ENCODE measurements at regions not wholly inside any gene's neighbourhood (a gene's known extent, or its start where the extent isn't known, plus 50 kb on each side); places are given as distances from the start of the nearest gene placed in this dataset.

DNA sequence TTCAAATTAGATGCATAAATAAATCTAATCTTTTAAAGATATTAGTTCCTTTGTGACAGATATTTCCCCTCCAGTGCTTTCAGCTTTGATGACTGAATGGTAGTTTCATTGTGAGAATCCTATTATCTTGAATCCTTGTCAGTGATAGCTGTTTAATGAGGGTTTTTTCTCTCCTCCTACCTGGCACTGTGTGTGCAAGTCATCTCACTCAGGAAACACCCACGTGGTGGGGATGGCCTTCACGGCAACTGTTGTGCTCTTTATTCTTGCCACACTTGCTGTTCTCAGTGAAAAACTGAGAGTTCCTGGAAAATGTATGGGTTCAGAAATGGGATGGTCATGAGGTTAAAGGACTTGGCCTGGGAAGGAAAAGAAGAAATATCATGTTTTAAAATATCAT is 129.9 kb downstream of the SPRY1 start:
- no peak overlapping the region for H3K27ac ChIP-seq (ENCODE audit: low read length)
- no peaks in the 10 kb centered on the region for H3K79me2 ChIP-seq (replicated peaks; ENCODE audit: insufficient read depth, low read length)
- no peak overlapping the region for H3K4me3 ChIP-seq (ENCODE audit: low read length)
- TF ChIP-seq TAF1 (IDR thresholded peaks at IDR 0.05; ENCODE audit: low read depth) (no peak), EP300 (conservative IDR thresholded peaks at IDR 0.05; ENCODE audit: poor library complexity, severe bottlenecking) (no peak), SMC3 (conservative IDR thresholded peaks at IDR 0.05; ENCODE audit: poor library complexity) (no peak), RAD21 (conservative IDR thresholded peaks at IDR 0.05) (no peak), POLR2AphosphoS5 (IDR thresholded peaks at IDR 0.05) (no peak), EZH2 (IDR thresholded peaks at IDR 0.05; ENCODE audit: borderline replicate concordance, insufficient read depth, low read length, poor library complexity, severe bottlenecking) (no peak), CTCF (IDR thresholded peaks at IDR 0.05; ENCODE audit: poor library complexity, severe bottlenecking) (no peak), MXI1 (conservative IDR thresholded peaks at IDR 0.05; ENCODE audit: poor library complexity, severe bottlenecking) (no peak)
- TF ChIP-seq, protein P1, sequence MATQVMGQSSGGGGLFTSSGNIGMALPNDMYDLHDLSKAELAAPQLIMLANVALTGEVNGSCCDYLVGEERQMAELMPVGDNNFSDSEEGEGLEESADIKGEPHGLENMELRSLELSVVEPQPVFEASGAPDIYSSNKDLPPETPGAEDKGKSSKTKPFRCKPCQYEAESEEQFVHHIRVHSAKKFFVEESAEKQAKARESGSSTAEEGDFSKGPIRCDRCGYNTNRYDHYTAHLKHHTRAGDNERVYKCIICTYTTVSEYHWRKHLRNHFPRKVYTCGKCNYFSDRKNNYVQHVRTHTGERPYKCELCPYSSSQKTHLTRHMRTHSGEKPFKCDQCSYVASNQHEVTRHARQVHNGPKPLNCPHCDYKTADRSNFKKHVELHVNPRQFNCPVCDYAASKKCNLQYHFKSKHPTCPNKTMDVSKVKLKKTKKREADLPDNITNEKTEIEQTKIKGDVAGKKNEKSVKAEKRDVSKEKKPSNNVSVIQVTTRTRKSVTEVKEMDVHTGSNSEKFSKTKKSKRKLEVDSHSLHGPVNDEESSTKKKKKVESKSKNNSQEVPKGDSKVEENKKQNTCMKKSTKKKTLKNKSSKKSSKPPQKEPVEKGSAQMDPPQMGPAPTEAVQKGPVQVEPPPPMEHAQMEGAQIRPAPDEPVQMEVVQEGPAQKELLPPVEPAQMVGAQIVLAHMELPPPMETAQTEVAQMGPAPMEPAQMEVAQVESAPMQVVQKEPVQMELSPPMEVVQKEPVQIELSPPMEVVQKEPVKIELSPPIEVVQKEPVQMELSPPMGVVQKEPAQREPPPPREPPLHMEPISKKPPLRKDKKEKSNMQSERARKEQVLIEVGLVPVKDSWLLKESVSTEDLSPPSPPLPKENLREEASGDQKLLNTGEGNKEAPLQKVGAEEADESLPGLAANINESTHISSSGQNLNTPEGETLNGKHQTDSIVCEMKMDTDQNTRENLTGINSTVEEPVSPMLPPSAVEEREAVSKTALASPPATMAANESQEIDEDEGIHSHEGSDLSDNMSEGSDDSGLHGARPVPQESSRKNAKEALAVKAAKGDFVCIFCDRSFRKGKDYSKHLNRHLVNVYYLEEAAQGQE (IDR thresholded peaks at IDR 0.05; ENCODE audit: borderline replicate concordance) = no peak
- no peak overlapping the region for H3K4me2 ChIP-seq (ENCODE audit: low read length)
- no peaks in the 10 kb centered on the region for H4K20me1 ChIP-seq (ENCODE audit: insufficient read depth)
- no peaks in the 10 kb centered on the region for H3K36me3 ChIP-seq (ENCODE audit: insufficient read depth, low read length)
- no peak overlapping the region for H3K9ac ChIP-seq (ENCODE audit: low read length)
- H3F3A ChIP-seq (ENCODE audit: insufficient read depth, low read length, poor library complexity, severe bottlenecking) = no peaks in the 10 kb centered on the region
- no peak overlapping the region for H2AFZ ChIP-seq (ENCODE audit: low read depth, low read length)
- no peaks in the 10 kb centered on the region for H3K9me3 ChIP-seq (ENCODE audit: low read length)
- no peaks in the 10 kb centered on the region for H3K27me3 ChIP-seq (ENCODE audit: insufficient read depth, low read depth, low read length)
- no peaks in the 10 kb centered on the region for H3K9me2 ChIP-seq (ENCODE audit: insufficient read depth, low read length)

GRCh38 chr4:123528501-123529277 is 132.1 kb downstream of the SPRY1 start:
- no peak overlapping the region for H3K27ac ChIP-seq (ENCODE audit: low read length)
- no peak overlapping the region for H3K9ac ChIP-seq (ENCODE audit: low read length)

More at GRCh38 chr4:123528501-123529277, 132.1 kb downstream of the SPRY1 start:
- Histone ChIP-seq H3K27me3 (ENCODE audit: insufficient read depth, low read depth, low read length) (no peaks in the 10 kb centered on the region), H3K9me2 (ENCODE audit: insufficient read depth, low read length) (no peaks in the 10 kb centered on the region), H3K4me3 (ENCODE audit: low read length) (no peak overlapping the region), H4K20me1 (ENCODE audit: insufficient read depth) (no peaks in the 10 kb centered on the region), H3K79me2 (replicated peaks; ENCODE audit: insufficient read depth, low read length) (no peaks in the 10 kb centered on the region), H3K36me3 (ENCODE audit: insufficient read depth, low read length) (no peaks in the 10 kb centered on the region), H3K9me3 (ENCODE audit: low read length) (no peaks in the 10 kb centered on the region), H2AFZ (ENCODE audit: low read depth, low read length) (no peak overlapping the region), H3K4me2 (ENCODE audit: low read length) (no peak overlapping the region), H3F3A (ENCODE audit: insufficient read depth, low read length, poor library complexity, severe bottlenecking) (no peaks in the 10 kb centered on the region)
- TF ChIP-seq CTCF (IDR thresholded peaks at IDR 0.05; ENCODE audit: poor library complexity, severe bottlenecking) (no peak), SMC3 (conservative IDR thresholded peaks at IDR 0.05; ENCODE audit: poor library complexity) (no peak), TAF1 (IDR thresholded peaks at IDR 0.05; ENCODE audit: low read depth) (no peak), EZH2 (IDR thresholded peaks at IDR 0.05; ENCODE audit: borderline replicate concordance, insufficient read depth, low read length, poor library complexity, severe bottlenecking) (no peak), RAD21 (conservative IDR thresholded peaks at IDR 0.05) (no peak), EP300 (conservative IDR thresholded peaks at IDR 0.05; ENCODE audit: poor library complexity, severe bottlenecking) (no peak), POLR2AphosphoS5 (IDR thresholded peaks at IDR 0.05) (no peak), MXI1 (conservative IDR thresholded peaks at IDR 0.05; ENCODE audit: poor library complexity, severe bottlenecking) (no peak)
- TF ChIP-seq, protein P1 (IDR thresholded peaks at IDR 0.05; ENCODE audit: borderline replicate concordance) = no peak

All from neural cell (in vitro differentiated cells).